WTC11 (cell line): ENCODE measurements at regions not wholly inside any gene's neighbourhood (a gene's known extent, or its start where the extent isn't known, plus 50 kb on each side); places are given as distances from the start of the nearest gene placed in this dataset.

Experiments used
- ATAC-seq: fragments of 200-7000 bp; cut with Tn5 transposase; 2 replicates; pipeline ENCODE4 v1.10.0; 2021; ENCODE audit warnings: mild to moderate bottlenecking, moderate library complexity
- CTCF ChIA-PET: fragments of 300-600 bp; sonication (Branson Sonifier 250); formaldehyde crosslinking; loops from one replicate; lab custom pipeline; 2021; ENCODE audit warnings: antibody characterized with exemption; lab: Charles Lee
- POLR2A ChIA-PET: fragments of 350-600 bp; sonication (Branson Sonifier 250); formaldehyde crosslinking; loops from one replicate; lab custom pipeline; 2021; ENCODE audit warnings: antibody characterized with exemption; lab: Charles Lee
- DNase-seq: peaks from one replicate; pipeline ENCODE4 v3.0.0; 2021; ENCODE audit warnings: low spot score
- H3K27ac Mint-ChIP-seq: 2 replicates; pipeline ENCODE4 v1.8.0; 2021; ENCODE audit warnings: mixed read lengths
- H3K27me3 Mint-ChIP-seq: 2 replicates; pipeline ENCODE4 v1.8.0; 2021; ENCODE audit warnings: low read depth, mild to moderate bottlenecking, moderate library complexity, mixed read lengths
- H3K36me3 Mint-ChIP-seq: 2 replicates; pipeline ENCODE4 v1.8.0; 2021; ENCODE audit warnings: mixed read lengths
- H3K4me1 Mint-ChIP-seq: 2 replicates; pipeline ENCODE4 v1.8.0; 2022; ENCODE audit warnings: mixed read lengths
- H3K4me3 Mint-ChIP-seq: 2 replicates; pipeline ENCODE4 v1.8.0; 2021; ENCODE audit warnings: mild to moderate bottlenecking, moderate library complexity, mixed read lengths
- H3K9me3 Mint-ChIP-seq: 2 replicates; pipeline ENCODE4 v1.8.0; 2021; ENCODE audit warnings: mixed read lengths
- ATF2 ChIP-seq: sonication (generic); formaldehyde crosslinking; IDR thresholded peaks from 2 replicates; pipeline ENCODE4 v1.8.1; 2022; ENCODE audit warnings: low read depth, missing genetic modification reagents, borderline replicate concordance
- CREM ChIP-seq: sonication (generic); formaldehyde crosslinking; IDR thresholded peaks from 2 replicates; pipeline ENCODE4 v1.8.1; 2022; ENCODE audit warnings: mild to moderate bottlenecking, missing genetic modification reagents, moderate library complexity
- ELF4 ChIP-seq: sonication (generic); formaldehyde crosslinking; IDR thresholded peaks from 2 replicates; pipeline ENCODE4 v1.8.1; 2022; ENCODE audit warnings: low read depth, mild to moderate bottlenecking, moderate library complexity, missing genetic modification reagents
- ETV6 ChIP-seq: sonication (generic); formaldehyde crosslinking; IDR thresholded peaks from 2 replicates; pipeline ENCODE4 v1.8.1; 2022; ENCODE audit warnings: mild to moderate bottlenecking, missing genetic modification reagents
- GABPB1 ChIP-seq: sonication (generic); formaldehyde crosslinking; IDR thresholded peaks from 2 replicates; pipeline ENCODE4 v1.8.1; 2023; ENCODE audit warnings: mild to moderate bottlenecking, missing genetic modification reagents
- GRHL2 ChIP-seq: fragments of 250-450 bp; sonication (Bioruptor Pico); IDR thresholded peaks from 2 replicates; pipeline ENCODE4 v1.8.0; 2022; ENCODE audit warnings: mild to moderate bottlenecking, moderate library complexity; ENCODE audit not compliant: insufficient replicate concordance, severe bottlenecking
- GTF2I ChIP-seq: fragments of 250-450 bp; sonication (Bioruptor Pico); conservative IDR thresholded peaks from 2 replicates; pipeline ENCODE4 v1.4.0; 2021; ENCODE audit warnings: mild to moderate bottlenecking
- JUN ChIP-seq: sonication (generic); formaldehyde crosslinking; IDR thresholded peaks from 2 replicates; pipeline ENCODE4 v1.8.0; 2023; ENCODE audit warnings: mild to moderate bottlenecking, missing genetic modification reagents
- MYBL2 ChIP-seq: sonication (generic); formaldehyde crosslinking; IDR thresholded peaks from 2 replicates; pipeline ENCODE4 v1.8.1; 2023; ENCODE audit warnings: mild to moderate bottlenecking, moderate library complexity, missing genetic modification reagents
- PRDM15 ChIP-seq: sonication (generic); formaldehyde crosslinking; IDR thresholded peaks from 2 replicates; pipeline ENCODE4 v1.8.0; 2022; ENCODE audit warnings: missing genetic modification reagents
- TCF7 ChIP-seq: sonication (generic); formaldehyde crosslinking; IDR thresholded peaks from 2 replicates; pipeline ENCODE4 v1.8.0; 2022; ENCODE audit warnings: mild to moderate bottlenecking, low read depth, missing genetic modification reagents, moderate library complexity
- TEAD4 ChIP-seq: sonication (generic); formaldehyde crosslinking; IDR thresholded peaks from 2 replicates; pipeline ENCODE4 v1.8.0; 2022; ENCODE audit warnings: mild to moderate bottlenecking, missing genetic modification reagents
- ZBTB43 ChIP-seq: sonication (generic); formaldehyde crosslinking; IDR thresholded peaks from 2 replicates; pipeline ENCODE4 v1.8.1; 2023; ENCODE audit warnings: mild to moderate bottlenecking, missing genetic modification reagents
- ZNF263 ChIP-seq: sonication (generic); formaldehyde crosslinking; IDR thresholded peaks from 2 replicates; pipeline ENCODE4 v1.8.1; 2022; ENCODE audit warnings: low read depth, mild to moderate bottlenecking, moderate library complexity, missing genetic modification reagents
- ZNF317 ChIP-seq: sonication (generic); formaldehyde crosslinking; IDR thresholded peaks from 2 replicates; pipeline ENCODE4 v1.8.1; 2023; ENCODE audit warnings: low read depth, mild to moderate bottlenecking, moderate library complexity, missing genetic modification reagents, borderline replicate concordance
- ZNF416 ChIP-seq: fragments of 250-450 bp; sonication (Bioruptor Pico); IDR thresholded peaks from 2 replicates; pipeline ENCODE4 v1.9.0; 2021; ENCODE audit warnings: mild to moderate bottlenecking, inconsistent platforms
- ZNF512 ChIP-seq: sonication (generic); formaldehyde crosslinking; IDR thresholded peaks from 2 replicates; pipeline ENCODE4 v1.8.1; 2022; ENCODE audit warnings: missing genetic modification reagents, borderline replicate concordance
- ZNF671 ChIP-seq: fragments of 250-450 bp; sonication (Bioruptor Pico); IDR thresholded peaks from 2 replicates; pipeline ENCODE4 v1.8.0; 2021; ENCODE audit warnings: mild to moderate bottlenecking

- H3K9me3 Mint-ChIP-seq, result no peaks in the 10 kb centered on the region
- no peaks in the 10 kb centered on the region for H3K27me3 Mint-ChIP-seq
- H3K4me3 Mint-ChIP-seq, result no peak overlapping the region
- CTCF ChIA-PET, result interaction anchor here (0.5 kb wide), 1 partner anchor 1189 kb away, joined by 5 read pairs; no protein-coding TSS in a partner anchor
- no peaks in the 10 kb centered on the region for H3K4me1 Mint-ChIP-seq
- POLR2A ChIA-PET, result no interaction called here
- DNase-seq, result peak; percentile 7
- ATAC-seq, result peak; percentile 60
- no peak overlapping the region for H3K27ac Mint-ChIP-seq
- no peak for TF ChIP-seq TCF7
- no peak for TF ChIP-seq ZNF512 (CRISPR knock-in tag)
- no peak for TF ChIP-seq GABPB1 (CRISPR knock-in tag)
- TF ChIP-seq ZBTB43 (CRISPR knock-in tag), result no peak
- TF ChIP-seq ETV6 (CRISPR knock-in tag), result no peak
- TF ChIP-seq GRHL2 (CRISPR knock-in tag), result no peak
- no peak for TF ChIP-seq JUN (CRISPR knock-in tag)
- no peak for TF ChIP-seq ZNF671 (CRISPR knock-in tag)
- H3K36me3 Mint-ChIP-seq, result no peaks in the 10 kb centered on the region
These were observed 717.8 kb downstream of the EPHA7 start for GRCh38 chr6:92701425-92702096.

GRCh38 chr6:92700411-92700810 is 718.9 kb downstream of the EPHA7 start:
- no peak for TF ChIP-seq TEAD4
- TF ChIP-seq ELF4 (CRISPR knock-in tag), result no peak
- no peak for TF ChIP-seq CREM (CRISPR knock-in tag)
- TF ChIP-seq PRDM15 (CRISPR knock-in tag), result no peak
- TF ChIP-seq MYBL2, result no peak
- no peak for TF ChIP-seq ZNF317 (CRISPR knock-in tag)
- TF ChIP-seq GABPB1 (CRISPR knock-in tag), result no peak
- TF ChIP-seq ZNF416, result no peak
- Mint-ChIP-seq H3K36me3 (no peaks in the 10 kb centered on the region), H3K27ac (no peak overlapping the region), H3K27me3 (no peaks in the 10 kb centered on the region), H3K4me1 (no peaks in the 10 kb centered on the region), H3K9me3 (no peaks in the 10 kb centered on the region), H3K4me3 (no peak overlapping the region)
- CTCF ChIA-PET, result no interaction called here
- POLR2A ChIA-PET, result no interaction called here
- ATAC-seq (no peak), DNase-seq (no peak)

- Mint-ChIP-seq H3K27ac (no peak overlapping the region), H3K9me3 (no peaks in the 10 kb centered on the region), H3K4me1 (peaks cover 5% of the 10 kb centered on the region; the same call in 1 of the 2 replicates), H3K27me3 (no peaks in the 10 kb centered on the region), H3K4me3 (no peak overlapping the region), H3K36me3 (no peaks in the 10 kb centered on the region)
- POLR2A ChIA-PET, result no interaction called here
- DNase-seq (no peak), ATAC-seq (no peak)
- TF ChIP-seq ATF2 (CRISPR knock-in tag) (no peak), ZNF317 (CRISPR knock-in tag) (no peak), GTF2I (CRISPR knock-in tag) (no peak), ZNF263 (CRISPR knock-in tag) (no peak), ETV6 (CRISPR knock-in tag) (no peak)
- TF ChIP-seq, all 79 proteins: peak for 0
- CTCF ChIA-PET, result no interaction called here
These were observed 728.3 kb downstream of the EPHA7 start for GRCh38 chr6:92690997-92691599.
